Gastrocnemius medialis (tissue), 4 donors: ENCODE measurements at regions not wholly inside any gene's neighbourhood (a gene's known extent, or its start where the extent isn't known, plus 50 kb on each side); places are given as distances from the start of the nearest gene placed in this dataset.

Source experiments
- ATAC-seq, 2 donors: fragments of 150-250 bp; one replicate each; pipeline ENCODE4 v1.9.1; 2016
- DNase-seq, 2 donors: peaks; one replicate each; pipeline ENCODE4 v3.0.0-alpha.2; 2019
- H3K27ac ChIP-seq, 4 donors: fragments of 200-600 bp; sonication (generic); 1 replicate in 1 of 4; 2 replicates in 3 of 4; pipeline ENCODE4 v1.5.1; 2016 to 2018; ENCODE audit warnings: mild to moderate bottlenecking in 2 of 4, moderate library complexity in 1 of 4
- H3K27me3 ChIP-seq, 3 donors: fragments of 200-600 bp; sonication (generic) in 2 of 3; 1 replicate in 1 of 3; 2 replicates in 2 of 3; pipeline versions ENCODE4 v1.5.1 to v1.6.0; 2016 to 2019; ENCODE audit warnings: mild to moderate bottlenecking in 1 of 3, moderate library complexity in 1 of 3
- H3K36me3 ChIP-seq, 2 donors: fragments of 200-600 bp; sonication (generic) in 1 of 2; one replicate each; pipeline ENCODE4 v1.5.1; 2017 to 2018
- H3K4me1 ChIP-seq, 2 donors: fragments of 200-600 bp; sonication (generic) in 1 of 2; one replicate each; pipeline ENCODE4 v1.5.1; 2016 to 2017; ENCODE audit warnings: mild to moderate bottlenecking in 2 of 2
- H3K4me3 ChIP-seq, 4 donors: fragments of 200-600 bp; sonication (generic) in 3 of 4; 1 replicate in 1 of 4; 2 replicates in 3 of 4; pipeline ENCODE4 v1.5.1; 2016 to 2019; ENCODE audit warnings: mild to moderate bottlenecking in 2 of 4
- H3K9me3 ChIP-seq, 3 donors: fragments of 200-600 bp; sonication (generic) in 2 of 3; 1 replicate in 1 of 3; 2 replicates in 2 of 3; pipeline ENCODE4 v1.5.1; 2016 to 2019
- CTCF ChIP-seq, 5 experiments: fragments of 450-650 bp in 3 of 5; fragments of 200-600 bp in 2 of 5; sonication (generic) in 2 of 5; IDR thresholded peaks in 4 of 5; conservative IDR thresholded peaks in 1 of 5; 1 replicate in 4 of 5; 2 replicates in 1 of 5; pipeline ENCODE4 v1.5.1; 2016 to 2019; ENCODE audit warnings: antibody characterized with exemption in 5 of 5, mild to moderate bottlenecking in 3 of 5, moderate library complexity in 3 of 5
- POLR2A ChIP-seq, 2 donors: fragments of 450-650 bp; IDR thresholded peaks; one replicate each; pipeline ENCODE4 v1.6.1; 2017; ENCODE audit warnings: antibody characterized with exemption in 2 of 2, mild to moderate bottlenecking in 2 of 2, moderate library complexity in 2 of 2
- in situ Hi-C, 4 donors: fragments of 200-750 bp; cut with MboI; loops; one replicate each; pipeline versions ENCODE4 v1.15.0 to v1.8.0; 2017; ENCODE audit warnings: low sequenced_read_pairs in 4 of 4
- intact Hi-C: fragments of 100-400 bp; cut with DNase I; formaldehyde crosslinking; loops from one replicate; pipeline ENCODE4 v1.15.1; 2023; ENCODE audit warnings: low total_unique reads

- no peak for DNase-seq
- Histone ChIP-seq H3K4me3 (no peak overlapping the region), H3K27me3 (no peaks in the 10 kb centered on the region), H3K36me3 (no peaks in the 10 kb centered on the region), H3K27ac (no peak overlapping the region), H3K4me1 (no peaks in the 10 kb centered on the region), H3K9me3 (no peaks in the 10 kb centered on the region)
- in situ Hi-C loops = no loop called here
- ATAC-seq = no peak
- intact Hi-C loops = no loop called here
- TF ChIP-seq POLR2A (IDR thresholded peaks at IDR 0.05) = no peak
- TF ChIP-seq CTCF (IDR thresholded peaks at IDR 0.05 in 4 of 5, conservative IDR thresholded peaks at IDR 0.05 in 1 of 5) = no peak
Measured at GRCh38 chr2:82172483-82172882, 1867.9 kb upstream of the LRRTM1 start.

GRCh38 chr2:82169379-82169778 lies 1864.8 kb upstream of the LRRTM1 start:
- H3K27ac ChIP-seq = no peak overlapping the region
- no peaks in the 10 kb centered on the region for H3K36me3 ChIP-seq
- ATAC-seq (no peak), DNase-seq (no peak)
- no peaks in the 10 kb centered on the region for H3K9me3 ChIP-seq
- in situ Hi-C loops = no loop called here
- H3K27me3 ChIP-seq = no peaks in the 10 kb centered on the region
- TF ChIP-seq CTCF (IDR thresholded peaks at IDR 0.05 in 4 of 5, conservative IDR thresholded peaks at IDR 0.05 in 1 of 5) = no peak
- no peak for TF ChIP-seq POLR2A (IDR thresholded peaks at IDR 0.05)
- H3K4me3 ChIP-seq = no peak overlapping the region
- intact Hi-C loops = no loop called here
- no peaks in the 10 kb centered on the region for H3K4me1 ChIP-seq

GRCh38 chr2:82165377-82165776 lies 1860.8 kb upstream of the LRRTM1 start:
- DNase-seq (no peak), ATAC-seq (no peak)
- in situ Hi-C loops = no loop called here
- no peaks in the 10 kb centered on the region for H3K4me1 ChIP-seq
- no peaks in the 10 kb centered on the region for H3K27me3 ChIP-seq
- H3K36me3 ChIP-seq = no peaks in the 10 kb centered on the region
- intact Hi-C loops = no loop called here
- H3K27ac ChIP-seq = no peak overlapping the region
- no peaks in the 10 kb centered on the region for H3K9me3 ChIP-seq
- H3K4me3 ChIP-seq = no peak overlapping the region
- TF ChIP-seq CTCF (IDR thresholded peaks at IDR 0.05 in 4 of 5, conservative IDR thresholded peaks at IDR 0.05 in 1 of 5) (no peak), POLR2A (IDR thresholded peaks at IDR 0.05) (no peak)

GRCh38 chr2:82158150-82158549 lies 1853.6 kb upstream of the LRRTM1 start:
- H3K4me3 ChIP-seq = no peak overlapping the region
- H3K4me1 ChIP-seq = no peaks in the 10 kb centered on the region
- TF ChIP-seq POLR2A (IDR thresholded peaks at IDR 0.05) (no peak), CTCF (IDR thresholded peaks at IDR 0.05 in 4 of 5, conservative IDR thresholded peaks at IDR 0.05 in 1 of 5) (no peak)
- H3K27ac ChIP-seq = no peak overlapping the region
- no peaks in the 10 kb centered on the region for H3K27me3 ChIP-seq
- H3K36me3 ChIP-seq = no peaks in the 10 kb centered on the region
- in situ Hi-C loops = no loop called here
- H3K9me3 ChIP-seq = no peaks in the 10 kb centered on the region
- DNase-seq (no peak), ATAC-seq (no peak)
- intact Hi-C loops = no loop called here

GRCh38 chr2:82155469-82155868 lies 1850.9 kb upstream of the LRRTM1 start:
- Histone ChIP-seq H3K27me3 (no peaks in the 10 kb centered on the region), H3K4me3 (no peak overlapping the region), H3K4me1 (no peaks in the 10 kb centered on the region), H3K27ac (no peak overlapping the region), H3K9me3 (no peaks in the 10 kb centered on the region), H3K36me3 (no peaks in the 10 kb centered on the region)
- TF ChIP-seq CTCF (IDR thresholded peaks at IDR 0.05 in 4 of 5, conservative IDR thresholded peaks at IDR 0.05 in 1 of 5) = no peak
- TF ChIP-seq POLR2A (IDR thresholded peaks at IDR 0.05) = no peak
- no peak for ATAC-seq
- intact Hi-C loops (no loop called here), in situ Hi-C loops (no loop called here)
- no peak for DNase-seq
